ENCODE measurements at regions not wholly inside any gene's neighbourhood (a gene's known extent, or its start where the extent isn't known, plus 50 kb on each side); places are given as distances from the start of the nearest gene placed in this dataset.
"Not testable (repeated sequence)": the region's sequence is repeated elsewhere in the genome, so short reads cannot be mapped to it uniquely, and the experiment has no call there.

GRCh38 chr6:60877396-60877795, 1408.6 kb downstream of the KHDRBS2 start:
- TF ChIP-seq CTCF (IDR thresholded peaks at IDR 0.05); ATF6 (CRISPR knock-in tag; IDR thresholded peaks at IDR 0.05); ETV6 (CRISPR knock-in tag; IDR thresholded peaks at IDR 0.05); AR (CRISPR knock-in tag; IDR thresholded peaks at IDR 0.05); ZNF317 (CRISPR knock-in tag; IDR thresholded peaks at IDR 0.05; ENCODE audit: borderline replicate concordance, low read depth): not testable (repeated sequence)
